ENCODE measurements at regions not wholly inside any gene's neighbourhood (a gene's known extent, or its start where the extent isn't known, plus 50 kb on each side); places are given as distances from the start of the nearest gene placed in this dataset.

DNA sequence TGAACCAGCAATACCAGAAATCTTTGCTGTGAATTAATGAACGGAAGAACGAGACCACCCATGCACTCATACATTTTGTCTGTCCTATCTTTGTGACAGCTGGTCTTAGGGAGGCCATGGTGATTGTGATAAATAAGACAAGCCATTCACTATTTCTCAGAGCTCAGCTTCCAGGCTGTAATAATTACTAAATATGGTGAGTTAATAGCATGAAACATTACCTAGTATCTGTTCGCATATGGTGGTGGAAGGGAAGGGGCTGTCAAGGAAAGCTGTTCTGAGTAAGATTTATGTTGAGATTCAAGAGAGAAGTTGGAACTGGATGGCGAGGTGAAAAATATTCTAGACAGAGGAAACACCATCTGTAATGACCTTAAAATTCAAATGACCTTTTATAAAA lies 719.0 kb upstream of the ZNF385D start:
- Histone ChIP-seq H3K4me3 (ENCODE audit: low read depth, low read length) (no peak overlapping the region), H3K27me3 (replicated peaks; ENCODE audit: control insufficient read depth, insufficient read depth, low read length) (no peaks in the 10 kb centered on the region), H3K9me3 (no peaks in the 10 kb centered on the region), H3K36me3 (ENCODE audit: control insufficient read depth, insufficient read depth, low read length) (no peaks in the 10 kb centered on the region), H3K4me1 (no peaks in the 10 kb centered on the region)
- no peak for DNase-seq
- no peak for TF ChIP-seq CTCF (IDR thresholded peaks at IDR 0.05; ENCODE audit: insufficient read depth in 1 of 2, low read depth in 1 of 2, low read length in 1 of 2, severe bottlenecking in 1 of 2, unreplicated experiment in 1 of 2)
- Mint-ChIP-seq H3K9me3 (ENCODE audit: unreplicated experiment) (no peaks in the 10 kb centered on the region), H3K4me3 (ENCODE audit: unreplicated experiment) (no peak overlapping the region), H3K4me1 (ENCODE audit: low read depth, unreplicated experiment) (no peaks in the 10 kb centered on the region), H3K27me3 (ENCODE audit: insufficient read depth, unreplicated experiment) (peaks cover 11% of the 10 kb centered on the region), H3K36me3 (ENCODE audit: insufficient read depth, unreplicated experiment) (no peaks in the 10 kb centered on the region), H3K27ac (ENCODE audit: unreplicated experiment) (no peak overlapping the region)
- POLR2A ChIA-PET = no interaction called here
- no TSS peak for BruUV-seq (replicated peaks)
- intact Hi-C loops (cut with micrococcal nuclease; ENCODE audit: unreplicated experiment) = no loop called here
- CTCF ChIA-PET = no interaction called here

- Histone ChIP-seq H3K36me3 (ENCODE audit: control insufficient read depth, insufficient read depth, low read length) (no peaks in the 10 kb centered on the region), H3K9me3 (no peaks in the 10 kb centered on the region), H3K27me3 (replicated peaks; ENCODE audit: control insufficient read depth, insufficient read depth, low read length) (no peaks in the 10 kb centered on the region), H3K4me3 (ENCODE audit: low read depth, low read length) (no peak overlapping the region), H3K4me1 (no peaks in the 10 kb centered on the region)
- BruUV-seq (replicated peaks) = no TSS peak
- H3K4me1 Mint-ChIP-seq (ENCODE audit: low read depth, unreplicated experiment) = no peaks in the 10 kb centered on the region
- no peak for TF ChIP-seq CTCF (IDR thresholded peaks at IDR 0.05; ENCODE audit: insufficient read depth in 1 of 2, low read depth in 1 of 2, low read length in 1 of 2, severe bottlenecking in 1 of 2, unreplicated experiment in 1 of 2)
- CTCF ChIA-PET = no interaction called here
- POLR2A ChIA-PET = no interaction called here
- H3K27ac Mint-ChIP-seq (ENCODE audit: unreplicated experiment) = no peak overlapping the region
- no peaks in the 10 kb centered on the region for H3K9me3 Mint-ChIP-seq (ENCODE audit: unreplicated experiment)
- DNase-seq = no peak
- intact Hi-C loops (cut with micrococcal nuclease; ENCODE audit: unreplicated experiment) = no loop called here
- H3K27me3 Mint-ChIP-seq (ENCODE audit: insufficient read depth, unreplicated experiment) = peaks cover 11% of the 10 kb centered on the region
- H3K36me3 Mint-ChIP-seq (ENCODE audit: insufficient read depth, unreplicated experiment) = no peaks in the 10 kb centered on the region
- no peak overlapping the region for H3K4me3 Mint-ChIP-seq (ENCODE audit: unreplicated experiment)
Measured at GRCh38 chr3:22471557-22471956, 720.5 kb upstream of the ZNF385D start.

GRCh38 chr3:22474706-22475445 lies 723.9 kb upstream of the ZNF385D start:
- Mint-ChIP-seq H3K9me3 (ENCODE audit: unreplicated experiment) (no peaks in the 10 kb centered on the region), H3K36me3 (ENCODE audit: insufficient read depth, unreplicated experiment) (no peaks in the 10 kb centered on the region), H3K4me3 (ENCODE audit: unreplicated experiment) (no peak overlapping the region), H3K27me3 (ENCODE audit: insufficient read depth, unreplicated experiment) (peaks cover 9% of the 10 kb centered on the region), H3K27ac (ENCODE audit: unreplicated experiment) (no peak overlapping the region), H3K4me1 (ENCODE audit: low read depth, unreplicated experiment) (no peaks in the 10 kb centered on the region)
- H3K27me3 ChIP-seq (replicated peaks; ENCODE audit: control insufficient read depth, insufficient read depth, low read length) = no peaks in the 10 kb centered on the region
- H3K9me3 ChIP-seq = no peaks in the 10 kb centered on the region; the same call in 1 of the 2 replicates
- no peaks in the 10 kb centered on the region for H3K4me1 ChIP-seq
- ChIA-PET CTCF (no interaction called here), POLR2A (no interaction called here)
- H3K36me3 ChIP-seq (ENCODE audit: control insufficient read depth, insufficient read depth, low read length) = no peaks in the 10 kb centered on the region
- no TSS peak for BruUV-seq (replicated peaks)
- intact Hi-C loops (cut with micrococcal nuclease; ENCODE audit: unreplicated experiment) = no loop called here
- DNase-seq = no peak
- no peak for TF ChIP-seq CTCF (IDR thresholded peaks at IDR 0.05; ENCODE audit: insufficient read depth in 1 of 2, low read depth in 1 of 2, low read length in 1 of 2, severe bottlenecking in 1 of 2, unreplicated experiment in 1 of 2)
- no peak overlapping the region for H3K4me3 ChIP-seq (ENCODE audit: low read depth, low read length)

Measured in Caco-2 (cell line).